Ovary (tissue), 3 donors: ENCODE measurements at regions not wholly inside any gene's neighbourhood (a gene's known extent, or its start where the extent isn't known, plus 50 kb on each side); places are given as distances from the start of the nearest gene placed in this dataset.

ENCODE experiments used
- CTCF ChIP-seq, 3 donors: fragments of 450-650 bp in 2 of 3; fragments of 200-600 bp in 1 of 3; IDR thresholded peaks; one replicate each; pipeline versions ENCODE4 v1.5.1 to v1.8.0; 2016 to 2022; ENCODE audit warnings: antibody characterized with exemption in 3 of 3, mild to moderate bottlenecking in 1 of 3
- EP300 ChIP-seq: sonication (generic); formaldehyde crosslinking; IDR thresholded peaks from one replicate; pipeline ENCODE4 v1.6.1; 2017; ENCODE audit warnings: antibody characterized with exemption
- donor health status: DM: no; HTN: no; CAD: no.

- no peak for TF ChIP-seq EP300
- TF ChIP-seq CTCF (IDR thresholded peaks at IDR 0.05), result no peak
Observed at GRCh38 chr3:182713111-182713510, 80.2 kb upstream of the ATP11B start.
